Uterus (tissue), 2 donors: ENCODE measurements at regions not wholly inside any gene's neighbourhood (a gene's known extent, or its start where the extent isn't known, plus 50 kb on each side); places are given as distances from the start of the nearest gene placed in this dataset.
"Not testable (repeated sequence)": the region's sequence is repeated elsewhere in the genome, so short reads cannot be mapped to it uniquely, and the experiment has no call there.

Source experiments
- CTCF ChIP-seq, 4 experiments: fragments of 200-600 bp in 2 of 4; fragments of 450-650 bp in 2 of 4; sonication (generic) in 2 of 4; IDR thresholded peaks; one replicate each; pipeline ENCODE4 v1.5.1; 2016 to 2019; ENCODE audit warnings: antibody characterized with exemption in 4 of 4, mild to moderate bottlenecking in 2 of 4, moderate library complexity in 1 of 4
- POLR2A ChIP-seq, 2 donors: fragments of 450-650 bp; IDR thresholded peaks; one replicate each; pipeline ENCODE4 v1.6.1; 2016; ENCODE audit warnings: antibody characterized with exemption in 2 of 2, mild to moderate bottlenecking in 1 of 2, moderate library complexity in 1 of 2

DNA sequence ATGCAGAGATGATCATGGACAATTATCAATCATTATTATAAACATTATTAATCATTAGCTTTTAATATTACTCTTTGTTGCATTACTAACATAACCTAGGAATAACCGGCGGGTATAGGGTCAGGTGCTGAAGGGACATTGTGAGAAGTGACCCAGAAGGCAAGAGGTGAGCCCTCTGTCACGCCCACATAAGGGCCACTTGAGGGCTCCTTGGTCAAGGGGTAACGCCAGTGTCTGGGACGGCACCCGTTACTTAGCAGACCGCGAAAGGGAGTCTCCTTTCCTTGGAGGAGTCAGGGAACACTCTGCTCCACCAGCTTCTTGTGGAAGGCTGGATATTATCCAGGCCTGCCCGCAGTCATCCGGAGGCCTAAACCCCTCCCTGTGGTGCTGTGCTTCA, 145.0 kb downstream of the ARL4C start:
- not testable (repeated sequence) for TF ChIP-seq POLR2A, CTCF (IDR thresholded peaks at IDR 0.05)
